Testis (tissue), 2 donors: ENCODE measurements at regions not wholly inside any gene's neighbourhood (a gene's known extent, or its start where the extent isn't known, plus 50 kb on each side); places are given as distances from the start of the nearest gene placed in this dataset.

Source experiments
- DNase-seq: peaks from one replicate; pipeline ENCODE4 v3.0.0-alpha.2; 2019
- H3K27ac ChIP-seq, 2 donors: fragments of 200-600 bp; sonication (generic); one replicate each; pipeline ENCODE4 v1.5.1; 2019
- H3K27me3 ChIP-seq: fragments of 200-600 bp; sonication (generic); one replicate; pipeline ENCODE4 v1.5.1; 2019
- H3K36me3 ChIP-seq: fragments of 200-600 bp; sonication (generic); one replicate; pipeline ENCODE4 v1.5.1; 2017; ENCODE audit warnings: low read depth; ENCODE audit errors: missing control alignments
- H3K4me1 ChIP-seq: fragments of 200-600 bp; sonication (generic); one replicate; pipeline ENCODE4 v1.5.1; 2019
- H3K4me3 ChIP-seq, 2 donors: fragments of 200-600 bp; sonication (generic); one replicate each; pipeline ENCODE4 v1.5.1; 2017 to 2019
- H3K9me3 ChIP-seq: fragments of 200-600 bp; sonication (generic); one replicate; pipeline ENCODE4 v1.5.1; 2017
- POLR2A ChIP-seq: fragments of 450-650 bp; IDR thresholded peaks from one replicate; pipeline ENCODE4 v1.6.1; 2017; ENCODE audit warnings: antibody characterized with exemption, mild to moderate bottlenecking, moderate library complexity
- WGBS, 2 donors: methylation state at CpG; one replicate each; pipeline ENCODE4 v1.1.5; 2018; 5-methylcytosine and 5-hydroxymethylcytosine counted together
- intact Hi-C: fragments of 100-400 bp; cut with DNase I; formaldehyde crosslinking; loops from one replicate; pipeline ENCODE4 v1.15.1; 2023; ENCODE audit warnings: low total_unique reads
- TF ChIP-seq, protein P1 (sequence below), 3 experiments: fragments of 450-650 bp in 2 of 3; fragments of 200-600 bp in 1 of 3; sonication (generic) in 1 of 3; IDR thresholded peaks; one replicate each; pipeline ENCODE4 v1.5.1; 2016 to 2019; ENCODE audit warnings: antibody characterized with exemption in 3 of 3, mild to moderate bottlenecking in 2 of 3, moderate library complexity in 1 of 3

DNA sequence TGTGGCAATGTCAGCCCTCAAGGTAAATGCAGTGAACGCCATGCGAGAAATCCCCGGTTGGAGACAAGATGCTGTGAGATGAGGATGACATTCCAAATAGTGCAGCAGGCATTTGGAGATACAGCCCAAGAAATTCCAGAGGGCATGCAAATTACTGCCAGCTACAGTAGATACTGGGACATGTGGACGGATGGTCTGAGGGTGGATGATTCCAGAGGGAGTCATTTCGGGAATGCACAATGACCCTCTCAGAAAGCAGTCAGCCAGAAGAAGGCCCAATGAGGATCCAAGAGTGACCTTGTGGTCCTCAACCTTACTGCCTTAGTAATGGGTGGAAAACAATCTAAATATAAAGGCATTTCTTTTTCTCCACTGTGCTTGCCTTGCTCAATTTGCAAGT is 111.3 kb downstream of the HNRNPLL start:
- no peak for TF ChIP-seq POLR2A
- TF ChIP-seq, protein P1, sequence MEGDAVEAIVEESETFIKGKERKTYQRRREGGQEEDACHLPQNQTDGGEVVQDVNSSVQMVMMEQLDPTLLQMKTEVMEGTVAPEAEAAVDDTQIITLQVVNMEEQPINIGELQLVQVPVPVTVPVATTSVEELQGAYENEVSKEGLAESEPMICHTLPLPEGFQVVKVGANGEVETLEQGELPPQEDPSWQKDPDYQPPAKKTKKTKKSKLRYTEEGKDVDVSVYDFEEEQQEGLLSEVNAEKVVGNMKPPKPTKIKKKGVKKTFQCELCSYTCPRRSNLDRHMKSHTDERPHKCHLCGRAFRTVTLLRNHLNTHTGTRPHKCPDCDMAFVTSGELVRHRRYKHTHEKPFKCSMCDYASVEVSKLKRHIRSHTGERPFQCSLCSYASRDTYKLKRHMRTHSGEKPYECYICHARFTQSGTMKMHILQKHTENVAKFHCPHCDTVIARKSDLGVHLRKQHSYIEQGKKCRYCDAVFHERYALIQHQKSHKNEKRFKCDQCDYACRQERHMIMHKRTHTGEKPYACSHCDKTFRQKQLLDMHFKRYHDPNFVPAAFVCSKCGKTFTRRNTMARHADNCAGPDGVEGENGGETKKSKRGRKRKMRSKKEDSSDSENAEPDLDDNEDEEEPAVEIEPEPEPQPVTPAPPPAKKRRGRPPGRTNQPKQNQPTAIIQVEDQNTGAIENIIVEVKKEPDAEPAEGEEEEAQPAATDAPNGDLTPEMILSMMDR (IDR thresholded peaks at IDR 0.05) = no peak
- no peaks in the 10 kb centered on the region for H3K9me3 ChIP-seq
- no peaks in the 10 kb centered on the region for H3K27me3 ChIP-seq
- intact Hi-C loops = no loop called here
- no peak overlapping the region for H3K4me3 ChIP-seq
- no peaks in the 10 kb centered on the region for H3K4me1 ChIP-seq
- no peak overlapping the region for H3K27ac ChIP-seq
- DNase-seq = no peak
- no peaks in the 10 kb centered on the region for H3K36me3 ChIP-seq
- WGBS, 2 donors = 95% methylated on average over 5 of the region's 5 CpGs

DNA sequence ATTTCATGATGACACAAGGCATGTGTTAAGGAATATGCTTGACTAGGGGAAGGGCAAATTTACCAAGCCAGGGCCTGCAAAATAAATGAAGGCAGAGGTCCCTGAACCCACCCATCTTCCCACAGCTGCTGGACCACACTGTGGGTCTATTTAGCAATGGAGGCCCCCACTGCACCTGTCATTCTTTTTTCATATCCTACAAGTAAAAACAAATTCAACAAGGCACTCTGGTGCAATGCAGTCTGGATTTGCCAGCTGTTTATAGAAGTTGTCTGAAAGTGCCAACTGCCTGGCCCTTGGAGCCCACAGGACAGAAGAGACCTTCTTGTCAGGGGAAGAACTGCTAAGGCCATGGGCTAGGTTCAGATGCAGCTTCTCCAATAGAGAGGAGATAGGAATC is 112.8 kb upstream of the ATL2 start:
- no peaks in the 10 kb centered on the region for H3K4me1 ChIP-seq
- H3K9me3 ChIP-seq = no peaks in the 10 kb centered on the region
- no peak for DNase-seq
- TF ChIP-seq, protein P1 (IDR thresholded peaks at IDR 0.05) = no peak
- no peak for TF ChIP-seq POLR2A
- no peak overlapping the region for H3K27ac ChIP-seq
- intact Hi-C loops = no loop called here
- H3K4me3 ChIP-seq = no peak overlapping the region
- H3K36me3 ChIP-seq = no peaks in the 10 kb centered on the region
- H3K27me3 ChIP-seq = no peaks in the 10 kb centered on the region

DNA sequence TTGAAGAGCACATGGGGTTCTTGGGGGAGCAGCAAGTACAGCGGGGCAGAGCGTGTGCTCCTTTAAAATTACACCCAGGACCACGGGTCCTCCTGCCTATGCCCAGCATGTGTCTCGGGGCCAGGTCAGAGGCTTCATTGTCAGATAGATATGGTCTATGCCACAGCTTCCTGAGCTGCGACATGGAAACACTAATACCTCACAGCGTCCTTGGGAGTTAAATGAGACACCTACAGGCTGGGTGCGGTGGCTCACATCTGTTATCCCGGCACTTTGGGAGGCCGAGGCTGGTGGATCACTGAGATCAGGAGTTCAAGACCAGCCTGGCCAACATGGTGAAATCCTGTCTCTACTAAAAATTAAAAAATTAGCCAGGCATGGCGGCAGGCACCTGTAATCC is 110.8 kb upstream of the ATL2 start:
- intact Hi-C loops = no loop called here
- TF ChIP-seq POLR2A = no peak
- TF ChIP-seq, protein P1 (IDR thresholded peaks at IDR 0.05) = no peak
- Histone ChIP-seq H3K4me3 (no peak overlapping the region), H3K27me3 (no peaks in the 10 kb centered on the region), H3K27ac (no peak overlapping the region), H3K9me3 (no peaks in the 10 kb centered on the region), H3K4me1 (no peaks in the 10 kb centered on the region), H3K36me3 (no peaks in the 10 kb centered on the region)
- DNase-seq = no peak
- WGBS, 2 donors = 84 to 87% methylated on average over 9 to 10 of the region's 10 CpGs

DNA sequence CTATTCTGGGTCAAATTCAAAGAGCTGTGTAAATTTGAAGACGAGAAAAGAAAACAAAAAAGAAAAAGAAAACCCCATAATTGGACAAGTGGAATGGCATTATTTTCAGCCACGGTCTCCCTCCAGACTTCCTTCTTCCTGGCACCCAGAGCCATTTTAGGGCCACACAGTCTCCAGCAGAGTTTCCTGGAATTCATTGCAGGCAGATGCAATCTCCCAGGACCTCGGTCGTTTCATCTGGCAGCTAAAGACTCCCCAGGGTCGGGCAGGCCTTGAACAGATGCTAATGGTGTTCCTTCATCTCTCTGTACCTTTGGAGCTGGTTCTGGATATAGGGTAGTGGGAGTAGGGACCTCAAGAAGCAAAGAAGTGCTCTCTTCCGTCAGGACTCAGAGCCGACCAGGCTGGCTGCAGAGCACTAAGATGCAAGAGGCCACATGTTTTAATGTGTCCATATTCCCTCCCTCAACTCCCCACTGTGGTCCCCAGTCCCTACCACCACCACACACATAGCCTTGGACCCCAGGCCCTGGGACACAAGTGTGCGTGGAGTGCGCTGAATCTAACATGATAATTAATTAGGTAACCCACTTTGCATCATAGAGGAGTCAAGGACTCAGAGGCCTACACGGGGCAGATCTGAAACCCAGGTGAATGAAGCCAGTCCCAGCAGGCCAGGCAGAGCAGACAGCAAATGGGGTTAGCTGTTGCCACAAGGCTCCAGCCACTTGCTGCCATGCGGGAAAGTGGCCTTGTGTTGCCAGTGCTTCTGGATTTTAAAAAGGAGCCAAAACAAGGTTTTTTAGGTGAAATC is 109.3 kb upstream of the ATL2 start:
- no peaks in the 10 kb centered on the region for H3K36me3 ChIP-seq
- DNase-seq = no peak
- no peak overlapping the region for H3K4me3 ChIP-seq
- H3K27ac ChIP-seq = no peak overlapping the region
- TF ChIP-seq, protein P1 (IDR thresholded peaks at IDR 0.05) = no peak
- TF ChIP-seq POLR2A = no peak
- H3K27me3 ChIP-seq = no peaks in the 10 kb centered on the region
- intact Hi-C loops = no loop called here
- WGBS, 2 donors = 65 to 69% methylated on average over 11 of the region's 11 CpGs
- H3K9me3 ChIP-seq = no peaks in the 10 kb centered on the region
- no peaks in the 10 kb centered on the region for H3K4me1 ChIP-seq

DNA sequence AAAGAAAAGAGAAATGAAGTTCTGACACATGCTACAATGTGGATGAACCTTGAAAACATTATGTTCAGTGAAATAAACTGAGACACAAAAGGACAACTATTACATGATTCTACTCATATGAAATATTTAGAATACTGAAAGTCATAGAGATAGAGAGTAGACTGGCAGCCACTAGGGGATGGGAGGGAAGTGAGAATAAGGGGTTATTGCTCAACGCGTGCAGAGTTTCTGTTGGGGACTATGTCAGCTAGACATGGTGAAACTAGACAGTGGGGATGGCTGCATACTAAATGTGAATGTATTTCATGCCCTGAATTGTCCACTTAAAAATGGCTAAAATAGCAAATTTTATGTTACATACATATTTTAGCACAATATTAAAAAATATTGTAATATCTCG is 108.7 kb upstream of the ATL2 start:
- no peak for TF ChIP-seq POLR2A
- TF ChIP-seq, protein P1 (IDR thresholded peaks at IDR 0.05) = no peak
- Histone ChIP-seq H3K4me1 (no peaks in the 10 kb centered on the region), H3K27ac (no peak overlapping the region), H3K4me3 (no peak overlapping the region), H3K27me3 (no peaks in the 10 kb centered on the region), H3K9me3 (no peaks in the 10 kb centered on the region), H3K36me3 (no peaks in the 10 kb centered on the region)
- intact Hi-C loops = no loop called here
- 84 to 89% methylated on average over 3 of the region's 3 CpGs for WGBS, 2 donors
- DNase-seq = no peak
